DLD1 (cell line): ENCODE measurements at regions not wholly inside any gene's neighbourhood (a gene's known extent, or its start where the extent isn't known, plus 50 kb on each side); places are given as distances from the start of the nearest gene placed in this dataset.
"Not testable (repeated sequence)": the region's sequence is repeated elsewhere in the genome, so short reads cannot be mapped to it uniquely, and the experiment has no call there.

Source experiments
- in situ Hi-C: cut with HindIII; loops from 2 replicates; pipeline ENCODE4 v1.10.0; 2017; ENCODE audit warnings: low sequenced_read_pairs

- in situ Hi-C loops, result no loop called here
Measured at GRCh38 chr6:74534465-74535211, 671.2 kb downstream of the COL12A1 start.

- in situ Hi-C loops, result no loop called here
Measured at GRCh38 chr6:74519163-74519562, 686.7 kb downstream of the COL12A1 start.

DNA sequence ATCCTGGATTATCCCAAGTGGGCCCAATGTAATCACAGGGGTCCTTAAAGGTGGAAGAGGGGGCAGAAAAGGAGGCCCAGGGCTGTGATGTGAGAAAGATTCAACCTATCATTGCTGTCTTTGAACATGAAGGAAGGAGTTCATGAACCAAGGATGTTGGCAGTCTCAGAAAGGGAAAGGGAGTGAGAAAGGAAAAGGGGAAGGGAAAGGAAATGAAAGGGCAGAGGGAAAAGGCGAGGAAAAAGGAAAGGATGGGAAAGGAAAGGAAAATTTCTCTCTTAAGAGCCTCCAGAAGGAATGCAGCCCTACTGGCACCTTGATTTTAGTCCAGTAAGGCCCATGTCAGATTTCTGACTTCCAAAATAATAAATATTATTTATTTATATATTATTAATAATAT, 687.8 kb downstream of the COL12A1 start:
- in situ Hi-C loops, result no loop called here

- in situ Hi-C loops, result no loop called here
Measured at GRCh38 chr6:74510878-74511277, 695.0 kb downstream of the COL12A1 start.

- in situ Hi-C loops, result no loop called here
Measured at GRCh38 chr6:74507649-74508048, 698.2 kb downstream of the COL12A1 start.

DNA sequence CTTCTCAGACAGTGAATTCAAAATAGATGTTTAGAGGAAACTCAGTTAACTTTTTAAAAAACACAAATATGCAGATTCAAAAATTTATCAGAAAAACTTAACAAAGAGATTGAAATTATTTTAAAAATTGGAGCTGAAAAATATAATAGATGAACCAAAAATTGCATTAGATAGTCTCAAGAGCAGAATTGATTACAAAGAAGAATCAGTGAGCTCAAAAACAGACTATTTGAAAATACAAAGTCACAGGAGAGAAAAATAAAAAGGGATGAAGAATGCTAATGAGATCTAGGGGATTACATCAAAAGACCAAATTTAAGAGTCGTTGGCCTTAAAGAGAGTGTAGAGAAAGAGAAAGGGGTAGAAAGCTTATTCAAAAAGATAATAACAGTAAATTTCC, 700.5 kb downstream of the COL12A1 start:
- in situ Hi-C loops, result no loop called here

DNA sequence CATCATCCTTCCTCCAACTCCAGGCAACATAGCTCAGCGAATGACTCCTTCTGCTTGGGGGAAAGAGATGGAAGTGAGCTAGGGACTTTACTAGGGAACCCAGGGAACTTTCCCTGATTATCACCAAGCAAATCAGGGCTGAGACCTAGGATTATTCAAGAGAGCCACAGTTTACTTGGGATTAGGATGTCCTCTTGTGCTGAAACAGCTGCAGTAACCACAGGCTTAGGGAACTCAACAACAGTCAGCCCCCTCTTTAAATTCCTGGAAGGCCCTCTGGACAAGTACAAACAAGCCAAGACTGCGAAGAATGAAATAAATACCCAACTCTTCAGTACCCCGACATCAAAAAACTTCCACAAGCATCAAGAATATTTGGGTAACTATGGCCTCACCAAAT, 700.9 kb downstream of the COL12A1 start:
- in situ Hi-C loops, result no loop called here

DNA sequence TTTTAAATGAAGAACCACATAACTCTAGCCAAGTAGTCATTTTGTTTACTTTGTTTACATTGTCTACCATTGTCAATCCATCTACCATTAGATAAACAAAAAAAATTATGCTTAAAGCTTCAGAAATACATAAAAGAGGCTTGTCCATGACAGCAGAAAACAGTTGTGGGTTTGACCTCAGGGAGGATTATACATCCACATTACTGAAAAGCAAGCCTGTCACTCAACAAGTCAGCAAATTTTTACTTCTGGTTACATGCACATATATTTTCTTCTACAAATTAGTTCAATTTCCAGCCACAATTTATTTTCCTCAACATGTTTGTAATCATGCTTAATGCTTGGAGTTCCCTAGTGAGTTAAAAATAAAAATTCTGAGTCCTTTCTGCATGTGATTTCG, 713.3 kb downstream of the COL12A1 start:
- in situ Hi-C loops, result no loop called here

- in situ Hi-C loops, result no loop called here
Measured at GRCh38 chr6:74491844-74492374, 713.9 kb downstream of the COL12A1 start.

- in situ Hi-C loops, result not testable (repeated sequence)
Measured at GRCh38 chr6:74488726-74489125, 717.1 kb downstream of the COL12A1 start.

- in situ Hi-C loops, result no loop called here
Measured at GRCh38 chr6:74482180-74482579, 723.7 kb downstream of the COL12A1 start.

- in situ Hi-C loops, result no loop called here
Measured at GRCh38 chr6:74480561-74480960, 725.3 kb downstream of the COL12A1 start.

DNA sequence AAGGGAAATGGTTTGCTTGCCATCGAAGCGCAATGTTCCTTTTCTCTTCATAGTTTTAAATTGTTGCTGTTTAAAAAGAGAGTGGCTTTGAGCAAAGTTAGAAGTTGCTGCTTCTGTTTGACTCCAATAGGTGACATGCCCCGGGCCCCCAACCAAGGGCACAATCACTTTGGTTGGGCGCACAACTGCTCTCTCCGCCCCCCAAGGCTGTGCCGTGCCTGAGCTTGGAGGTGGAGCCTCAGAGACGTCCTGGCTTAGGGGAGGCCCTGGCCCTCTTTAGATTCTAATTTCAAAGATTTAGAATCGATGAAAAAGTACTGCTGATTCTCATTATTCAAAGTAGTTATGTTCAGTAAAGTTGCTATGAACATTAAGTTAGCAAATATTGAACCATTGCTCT, 725.9 kb downstream of the COL12A1 start:
- in situ Hi-C loops, result no loop called here

DNA sequence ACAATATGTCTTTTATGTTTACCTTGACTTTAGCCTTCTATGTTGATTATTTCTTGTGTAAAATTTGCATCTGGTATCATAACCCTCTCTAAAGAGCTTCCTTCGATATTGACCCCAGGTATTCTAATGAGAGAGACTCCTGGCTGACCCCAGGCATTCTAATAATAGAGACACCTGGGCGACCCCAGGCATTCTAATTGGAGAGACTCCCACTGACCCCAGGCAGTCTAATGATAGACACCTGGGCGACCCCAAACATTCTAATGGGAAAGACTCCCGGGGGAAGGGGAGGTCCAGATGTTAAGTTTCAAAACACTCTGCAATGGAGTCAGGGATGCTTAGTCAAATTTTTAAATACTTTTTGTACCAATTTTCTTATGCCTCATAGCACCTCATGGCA, 726.4 kb downstream of the COL12A1 start:
- in situ Hi-C loops, result no loop called here

- in situ Hi-C loops, result not testable (repeated sequence)
Measured at GRCh38 chr6:74474046-74474445, 731.8 kb downstream of the COL12A1 start.

- in situ Hi-C loops, result not testable (repeated sequence)
Measured at GRCh38 chr6:74468552-74468951, 737.3 kb downstream of the COL12A1 start.

DNA sequence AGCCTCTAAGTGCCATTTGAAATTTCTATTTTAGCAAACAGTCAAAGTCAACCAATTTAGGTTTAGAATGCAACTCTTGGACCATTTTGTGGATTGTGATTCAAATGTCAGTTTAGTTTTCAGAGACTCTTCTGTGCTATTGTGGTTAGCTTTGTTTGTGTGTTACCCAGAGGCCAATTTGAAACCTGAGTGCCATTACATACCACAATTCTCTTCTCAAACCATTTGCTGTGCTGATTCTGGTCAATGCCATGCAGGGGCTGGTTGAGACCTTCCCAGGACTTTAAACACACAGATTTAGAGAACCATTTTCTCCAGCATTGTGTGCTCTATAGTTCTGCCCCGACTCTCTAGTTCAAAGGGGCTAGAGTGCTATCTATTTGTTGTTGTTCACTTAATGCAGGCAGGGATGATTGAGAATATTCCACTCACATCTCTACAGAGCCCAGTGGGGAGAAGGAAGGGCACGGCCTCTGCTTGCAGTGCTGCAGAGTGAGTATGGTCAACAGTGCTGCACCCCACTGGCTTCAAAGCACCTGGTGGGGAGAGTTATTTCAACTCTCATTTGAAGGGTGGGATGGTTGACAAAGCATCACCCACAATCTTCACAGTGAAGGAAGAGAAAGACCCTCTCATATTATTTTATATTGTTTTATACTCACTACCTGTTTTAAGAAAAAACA, 738.2 kb downstream of the COL12A1 start:
- in situ Hi-C loops, result no loop called here

DNA sequence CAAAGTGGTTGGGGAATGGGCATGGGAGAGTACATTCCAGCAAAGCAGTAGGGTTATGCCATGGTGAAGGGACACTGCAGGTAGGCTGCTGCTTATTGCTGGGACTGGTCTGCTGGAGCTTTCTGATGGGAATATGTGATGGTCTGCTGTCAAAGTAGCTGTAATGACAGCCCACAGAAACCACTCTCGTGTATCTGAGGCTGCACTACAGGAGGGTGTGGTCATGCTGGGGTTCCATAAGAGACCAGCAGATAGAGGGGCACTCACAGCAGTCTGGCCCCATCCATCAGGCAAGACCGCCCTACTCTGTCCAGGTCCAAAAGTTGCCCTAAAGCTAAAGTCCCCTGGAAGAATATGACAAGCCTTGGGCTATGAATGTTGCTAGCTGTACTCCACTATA, 739.3 kb downstream of the COL12A1 start:
- in situ Hi-C loops, result no loop called here

DNA sequence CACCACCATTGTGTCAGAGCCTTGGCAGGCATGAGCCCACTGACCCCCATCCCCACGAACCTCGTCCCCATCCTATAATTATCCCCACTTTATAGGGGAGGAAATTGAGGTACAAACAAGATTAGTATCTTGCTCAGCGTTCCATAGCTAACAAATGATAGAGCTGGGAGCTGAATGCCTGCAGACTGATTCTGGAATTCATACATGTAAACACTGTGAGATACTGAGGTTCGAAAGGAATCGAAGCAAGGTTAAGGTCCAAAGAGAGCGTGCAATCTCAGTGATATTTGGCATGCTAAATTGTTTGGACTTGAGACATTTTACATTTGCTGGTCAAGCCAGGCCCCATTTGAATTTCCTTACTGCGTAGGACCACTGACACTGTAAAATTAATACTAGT, 746.6 kb downstream of the COL12A1 start:
- in situ Hi-C loops, result no loop called here

DNA sequence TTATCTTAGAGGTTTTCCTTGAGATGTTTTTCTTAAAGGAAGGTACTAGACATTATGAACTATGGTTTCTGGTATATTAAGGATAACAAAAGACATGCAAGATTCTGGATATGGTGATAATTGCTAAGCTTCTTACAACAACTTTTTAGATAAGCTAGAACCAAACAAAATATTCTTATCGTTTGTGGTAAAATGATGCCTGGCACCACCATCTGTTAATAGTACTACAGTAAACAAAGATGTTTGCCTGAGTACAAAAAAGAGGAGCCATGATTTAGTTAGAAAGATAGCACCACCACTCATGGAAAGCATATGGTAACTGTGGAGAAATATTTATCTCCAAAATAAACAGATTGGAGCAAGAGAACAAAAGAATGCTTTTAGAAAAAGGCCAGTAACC, 747.3 kb downstream of the COL12A1 start:
- in situ Hi-C loops, result no loop called here

GRCh38 chr6:74455786-74456185, 750.1 kb downstream of the COL12A1 start:
- in situ Hi-C loops, result no loop called here

DNA sequence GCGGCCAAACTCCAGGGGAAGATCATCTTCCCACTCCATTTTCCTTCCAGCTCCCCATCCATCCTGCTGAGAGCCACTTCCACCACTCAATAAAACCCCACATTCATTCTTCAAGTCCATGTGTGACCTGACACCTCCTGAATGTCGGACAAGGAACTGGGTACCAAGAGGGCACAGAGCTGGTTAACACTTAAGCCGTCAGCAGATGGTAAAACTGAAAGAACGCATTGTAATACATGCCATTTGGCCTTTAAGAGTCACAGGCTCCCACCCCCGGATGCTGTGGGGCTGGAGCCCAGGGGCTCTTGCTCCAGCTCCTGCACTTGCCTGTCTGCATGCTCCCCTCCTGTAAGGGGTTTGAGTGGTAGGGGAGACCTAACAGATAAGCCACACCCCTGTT, 753.9 kb downstream of the COL12A1 start:
- in situ Hi-C loops, result no loop called here
